ENCODE measurements at regions not wholly inside any gene's neighbourhood (a gene's known extent, or its start where the extent isn't known, plus 50 kb on each side); places are given as distances from the start of the nearest gene placed in this dataset.

- Mint-ChIP-seq H3K27ac (no peak overlapping the region), H3K4me1 (no peaks in the 10 kb centered on the region), H3K4me3 (no peak overlapping the region), H3K27me3 (no peaks in the 10 kb centered on the region), H3K9me3 (peaks cover 9 to 58% (median 38%) of the 10 kb centered on the region in 9 donors), H3K36me3 (peaks cover 0 to 12% (median 3%) of the 10 kb centered on the region in 3 donors)
- no peak for DNase-seq
- no peak for ATAC-seq
- POLR2A ChIA-PET, result no interaction called here
Measured at GRCh38 chr7:136312592-136312991, 335.4 kb upstream of the MTPN start.

GRCh38 chr7:136309407-136309806 is 332.2 kb upstream of the MTPN start:
- H3K27me3 Mint-ChIP-seq, result no peaks in the 10 kb centered on the region
- H3K27ac Mint-ChIP-seq, result no peak overlapping the region
- no peak for DNase-seq
- H3K4me1 Mint-ChIP-seq, result no peaks in the 10 kb centered on the region
- no peak for ATAC-seq
- peaks cover 0 to 12% (median 3%) of the 10 kb centered on the region in 3 donors for H3K36me3 Mint-ChIP-seq
- peaks cover 3 to 46% (median 23%) of the 10 kb centered on the region in 9 donors for H3K9me3 Mint-ChIP-seq
- no peak overlapping the region for H3K4me3 Mint-ChIP-seq
- POLR2A ChIA-PET, result no interaction called here

GRCh38 chr7:136308230-136308629 is 331.1 kb upstream of the MTPN start:
- Mint-ChIP-seq H3K27ac (no peak overlapping the region), H3K4me3 (no peak overlapping the region), H3K4me1 (no peaks in the 10 kb centered on the region), H3K36me3 (peaks cover 0 to 13% (median 3%) of the 10 kb centered on the region in 3 donors), H3K27me3 (no peaks in the 10 kb centered on the region), H3K9me3 (peaks cover 7 to 45% (median 23%) of the 10 kb centered on the region in 9 donors)
- no peak for DNase-seq
- no peak for ATAC-seq
- POLR2A ChIA-PET, result no interaction called here

- Mint-ChIP-seq H3K9me3 (peaks cover 0 to 39% (median 13%) of the 10 kb centered on the region in 9 donors), H3K4me1 (no peaks in the 10 kb centered on the region), H3K27me3 (no peaks in the 10 kb centered on the region), H3K36me3 (peaks cover 0 to 10% (median 0%) of the 10 kb centered on the region in 3 donors), H3K27ac (no peak overlapping the region), H3K4me3 (no peak overlapping the region)
- POLR2A ChIA-PET, result no interaction called here
- no peak for ATAC-seq
- DNase-seq, result no peak
Measured at GRCh38 chr7:136303162-136303561, 326.0 kb upstream of the MTPN start.

GRCh38 chr7:136302049-136302448 is 324.9 kb upstream of the MTPN start:
- H3K27me3 Mint-ChIP-seq, result no peaks in the 10 kb centered on the region
- no peaks in the 10 kb centered on the region for H3K4me1 Mint-ChIP-seq
- H3K4me3 Mint-ChIP-seq, result no peak overlapping the region
- POLR2A ChIA-PET, result no interaction called here
- peaks cover 0 to 10% (median 0%) of the 10 kb centered on the region in 3 donors for H3K36me3 Mint-ChIP-seq
- DNase-seq (no peak), ATAC-seq (no peak)
- peaks cover 0 to 42% (median 14%) of the 10 kb centered on the region in 9 donors for H3K9me3 Mint-ChIP-seq
- H3K27ac Mint-ChIP-seq, result no peak overlapping the region

- peaks cover 0 to 14% (median 5%) of the 10 kb centered on the region in 9 donors for H3K9me3 Mint-ChIP-seq
- H3K27me3 Mint-ChIP-seq, result peaks cover 0 to 3% (median 0%) of the 10 kb centered on the region in 5 donors
- H3K27ac Mint-ChIP-seq, result no peak overlapping the region
- H3K4me1 Mint-ChIP-seq, result peaks cover 0 to 2% (median 0%) of the 10 kb centered on the region in 4 donors
- no peak for ATAC-seq
- no peak overlapping the region for H3K4me3 Mint-ChIP-seq
- peaks cover 0 to 2% (median 0%) of the 10 kb centered on the region in 3 donors for H3K36me3 Mint-ChIP-seq
- DNase-seq, result no peak
- POLR2A ChIA-PET, result no interaction called here
Measured at GRCh38 chr7:136294977-136295376, 317.8 kb upstream of the MTPN start.

GRCh38 chr7:136293841-136294391 is 316.8 kb upstream of the MTPN start:
- Mint-ChIP-seq H3K4me3 (no peak overlapping the region), H3K4me1 (peaks cover 0 to 2% (median 0%) of the 10 kb centered on the region in 4 donors), H3K27me3 (peaks cover 0 to 3% (median 0%) of the 10 kb centered on the region in 5 donors), H3K36me3 (peaks cover 0 to 2% (median 0%) of the 10 kb centered on the region in 3 donors), H3K9me3 (peaks cover 0 to 14% (median 3%) of the 10 kb centered on the region in 9 donors), H3K27ac (no peak overlapping the region)
- POLR2A ChIA-PET, result no interaction called here
- ATAC-seq (no peak), DNase-seq (no peak)

- Mint-ChIP-seq H3K27me3 (peaks cover 0 to 3% (median 0%) of the 10 kb centered on the region in 5 donors), H3K4me3 (no peak overlapping the region), H3K4me1 (peaks cover 0 to 2% (median 0%) of the 10 kb centered on the region in 4 donors), H3K27ac (no peak overlapping the region), H3K36me3 (peaks cover 0 to 2% (median 0%) of the 10 kb centered on the region in 3 donors), H3K9me3 (peaks cover 0 to 14% (median 3%) of the 10 kb centered on the region in 9 donors)
- POLR2A ChIA-PET, result no interaction called here
- ATAC-seq (no peak), DNase-seq (no peak)
Measured at GRCh38 chr7:136293272-136293671, 316.1 kb upstream of the MTPN start.

GRCh38 chr7:136292365-136292764 is 315.2 kb upstream of the MTPN start:
- H3K4me3 Mint-ChIP-seq, result no peak overlapping the region
- ATAC-seq (no peak), DNase-seq (no peak)
- H3K4me1 Mint-ChIP-seq, result peaks cover 0 to 2% (median 0%) of the 10 kb centered on the region in 4 donors
- peaks cover 0 to 3% (median 0%) of the 10 kb centered on the region in 5 donors for H3K27me3 Mint-ChIP-seq
- no peak overlapping the region for H3K27ac Mint-ChIP-seq
- peaks cover 0 to 10% (median 2%) of the 10 kb centered on the region in 9 donors for H3K9me3 Mint-ChIP-seq
- peaks cover 0 to 2% (median 0%) of the 10 kb centered on the region in 3 donors for H3K36me3 Mint-ChIP-seq
- POLR2A ChIA-PET, result no interaction called here

- Mint-ChIP-seq H3K4me3 (no peak overlapping the region), H3K4me1 (peaks cover 0 to 2% (median 0%) of the 10 kb centered on the region in 4 donors), H3K27ac (no peak overlapping the region), H3K27me3 (peaks cover 0 to 3% (median 0%) of the 10 kb centered on the region in 5 donors), H3K9me3 (peaks cover 0 to 4% (median 0%) of the 10 kb centered on the region in 9 donors), H3K36me3 (no peaks in the 10 kb centered on the region)
- DNase-seq (no peak), ATAC-seq (no peak)
- POLR2A ChIA-PET, result no interaction called here
Measured at GRCh38 chr7:136290351-136290750, 313.2 kb upstream of the MTPN start.

GRCh38 chr7:136278057-136278456 is 300.9 kb upstream of the MTPN start:
- no peaks in the 10 kb centered on the region for H3K4me1 Mint-ChIP-seq
- no peak overlapping the region for H3K27ac Mint-ChIP-seq
- peaks cover 0 to 4% (median 0%) of the 10 kb centered on the region in 3 donors for H3K36me3 Mint-ChIP-seq
- DNase-seq, result no peak
- POLR2A ChIA-PET, result no interaction called here
- no peak for ATAC-seq
- no peak overlapping the region for H3K4me3 Mint-ChIP-seq
- peaks cover 0 to 12% (median 0%) of the 10 kb centered on the region in 9 donors for H3K9me3 Mint-ChIP-seq
- H3K27me3 Mint-ChIP-seq, result peaks cover 0 to 4% (median 0%) of the 10 kb centered on the region in 5 donors

- DNase-seq, result no peak
- Mint-ChIP-seq H3K27me3 (peaks cover 0 to 4% (median 0%) of the 10 kb centered on the region in 5 donors), H3K4me1 (no peaks in the 10 kb centered on the region), H3K27ac (no peak overlapping the region), H3K9me3 (peaks cover 0 to 4% (median under 1%) of the 10 kb centered on the region in 9 donors), H3K36me3 (peaks cover 0 to 2% (median 0%) of the 10 kb centered on the region in 3 donors), H3K4me3 (no peak overlapping the region)
- no peak for ATAC-seq
- POLR2A ChIA-PET, result no interaction called here
Measured at GRCh38 chr7:136275794-136276193, 298.6 kb upstream of the MTPN start.

GRCh38 chr7:136274636-136275345 is 297.6 kb upstream of the MTPN start:
- POLR2A ChIA-PET, result no interaction called here
- Mint-ChIP-seq H3K4me1 (no peaks in the 10 kb centered on the region), H3K36me3 (no peaks in the 10 kb centered on the region), H3K27me3 (peaks cover 0 to 4% (median 0%) of the 10 kb centered on the region in 5 donors), H3K9me3 (peaks cover 0 to 4% (median 0%) of the 10 kb centered on the region in 9 donors), H3K27ac (no peak overlapping the region), H3K4me3 (no peak overlapping the region)
- DNase-seq, result no peak
- no peak for ATAC-seq
